Lung (tissue), 11 donors: ENCODE measurements at regions not wholly inside any gene's neighbourhood (a gene's known extent, or its start where the extent isn't known, plus 50 kb on each side); places are given as distances from the start of the nearest gene placed in this dataset.

Experiments
- ATAC-seq: fragments of 200-7000 bp; cut with Tn5 transposase; one replicate; pipeline ENCODE4 v1.9.1; 2020; ENCODE audit warnings: moderate number of reproducible peaks; ENCODE audit not compliant: insufficient read depth, low FRiP score
- DNase-seq, 3 donors: peaks; one replicate each; pipeline ENCODE4 v3.0.0-alpha.2; 2013 to 2017
- H3K27ac ChIP-seq, 2 donors: one replicate each; pipeline ENCODE4 v1.5.1; 2013; ENCODE audit warnings: mild to moderate bottlenecking in 2 of 2, moderate library complexity in 2 of 2, control low read depth in 1 of 2, inconsistent platforms in 1 of 2, low read depth in 1 of 2, low read length in 1 of 2
- H3K27me3 ChIP-seq, 3 donors: one replicate each; pipeline ENCODE4 v1.5.1; 2013; ENCODE audit warnings: low read length in 2 of 3; ENCODE audit not compliant: control insufficient read depth in 3 of 3, insufficient read depth in 3 of 3
- H3K36me3 ChIP-seq, 4 donors: one replicate each; pipeline ENCODE4 v1.5.1; 2013; ENCODE audit warnings: low read length in 4 of 4, mild to moderate bottlenecking in 1 of 4, moderate library complexity in 1 of 4; ENCODE audit not compliant: control insufficient read depth in 4 of 4, insufficient read depth in 4 of 4
- H3K4me1 ChIP-seq, 5 donors: one replicate each; pipeline ENCODE4 v1.5.1; 2013; ENCODE audit warnings: low read length in 5 of 5, mild to moderate bottlenecking in 2 of 5, moderate library complexity in 1 of 5; ENCODE audit not compliant: control insufficient read depth in 5 of 5, insufficient read depth in 5 of 5
- H3K4me3 ChIP-seq: one replicate; pipeline ENCODE4 v1.5.1; 2013; ENCODE audit warnings: mild to moderate bottlenecking, control low read depth, moderate library complexity
- H3K9ac ChIP-seq, 2 donors: one replicate each; pipeline ENCODE4 v1.5.1; 2013; ENCODE audit warnings: low read length in 2 of 2, control low read depth in 1 of 2; ENCODE audit not compliant: insufficient read depth in 1 of 2
- H3K9me3 ChIP-seq, 4 donors: one replicate each; pipeline ENCODE4 v1.5.1; 2013; ENCODE audit warnings: low read length in 3 of 4, mild to moderate bottlenecking in 1 of 4, moderate library complexity in 1 of 4; ENCODE audit not compliant: control insufficient read depth in 4 of 4, insufficient read depth in 3 of 4
- CTCF ChIP-seq: IDR thresholded peaks from 2 replicates; pipeline ENCODE4 v1.5.1; 2012; ENCODE audit warnings: mild to moderate bottlenecking; ENCODE audit errors: control extremely low read depth, extremely low read depth
- WGBS, 2 donors: extraction: QIAGEN DNeasy Blood & Tissue Kit; methylation state at CpG; one replicate each; pipeline ENCODE4 v1.1.7; 2013; 5-methylcytosine and 5-hydroxymethylcytosine counted together
- donor health status: control.
- donor health status: control.
- donor health status: Bipolar disorder and iron deficiency.
- donor health status: healthy.
- donor health status: DM: yes; HTN: yes; CAD: no.

- H3K4me3 ChIP-seq, result no peak overlapping the region
- H3K36me3 ChIP-seq, result no peaks in the 10 kb centered on the region
- no peak for DNase-seq
- no peak for TF ChIP-seq CTCF
- H3K9me3 ChIP-seq, result no peaks in the 10 kb centered on the region
- no peak overlapping the region for H3K27ac ChIP-seq
- ATAC-seq, result no peak
- no peaks in the 10 kb centered on the region for H3K27me3 ChIP-seq
- H3K4me1 ChIP-seq, result no peaks in the 10 kb centered on the region
- H3K9ac ChIP-seq, result no peak overlapping the region
Measured at GRCh38 chr1:87878873-87879272, 550.2 kb downstream of the LMO4 start.

DNA sequence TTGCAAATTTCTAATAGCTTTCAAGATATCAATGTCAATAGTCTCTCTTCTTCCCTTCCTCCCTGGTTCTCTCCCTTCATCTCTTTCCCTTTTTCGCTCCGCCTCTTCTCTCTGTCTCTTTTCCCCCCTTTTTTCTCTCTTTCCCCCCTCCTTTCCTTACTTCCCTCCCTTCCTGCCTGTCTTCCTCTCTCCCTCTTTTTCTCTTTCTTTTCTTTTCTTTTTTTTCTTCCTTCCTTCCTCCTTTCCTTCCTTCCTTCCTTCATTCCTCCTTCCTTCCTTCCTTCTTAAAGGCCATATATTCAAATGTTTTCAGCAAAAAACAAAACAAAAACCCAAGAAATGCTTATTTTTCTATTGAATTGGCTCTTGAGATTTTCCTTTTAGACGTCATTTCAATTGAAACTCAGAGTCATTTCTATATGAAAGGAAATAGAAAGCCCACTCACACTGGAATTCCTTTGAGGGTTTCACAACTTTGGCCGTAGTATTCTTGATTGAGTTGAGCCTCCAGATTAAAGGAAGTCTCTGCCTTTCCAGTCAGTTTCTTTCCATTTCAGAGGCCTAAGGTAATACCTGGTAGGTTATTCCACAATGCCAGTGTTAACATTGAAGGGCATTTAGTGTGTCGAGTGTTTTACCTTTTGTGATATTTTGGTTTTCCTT, 551.5 kb downstream of the LMO4 start:
- Histone ChIP-seq H3K4me3 (no peak overlapping the region), H3K9ac (no peak overlapping the region), H3K9me3 (no peaks in the 10 kb centered on the region), H3K36me3 (no peaks in the 10 kb centered on the region), H3K27ac (no peak overlapping the region), H3K4me1 (no peaks in the 10 kb centered on the region), H3K27me3 (no peaks in the 10 kb centered on the region)
- no peak for TF ChIP-seq CTCF
- DNase-seq (no peak), ATAC-seq (no peak)
- WGBS, 2 donors, result 86 to 91% methylated on average over 5 of the region's 5 CpGs

GRCh38 chr1:87880764-87881163, 552.1 kb downstream of the LMO4 start:
- no peak for TF ChIP-seq CTCF
- Histone ChIP-seq H3K36me3 (no peaks in the 10 kb centered on the region), H3K9me3 (no peaks in the 10 kb centered on the region), H3K9ac (no peak overlapping the region), H3K4me3 (no peak overlapping the region), H3K4me1 (no peaks in the 10 kb centered on the region), H3K27me3 (no peaks in the 10 kb centered on the region), H3K27ac (no peak overlapping the region)
- DNase-seq (no peak), ATAC-seq (no peak)
- 64 to 73% methylated on average over 3 of the region's 3 CpGs for WGBS, 2 donors

DNA sequence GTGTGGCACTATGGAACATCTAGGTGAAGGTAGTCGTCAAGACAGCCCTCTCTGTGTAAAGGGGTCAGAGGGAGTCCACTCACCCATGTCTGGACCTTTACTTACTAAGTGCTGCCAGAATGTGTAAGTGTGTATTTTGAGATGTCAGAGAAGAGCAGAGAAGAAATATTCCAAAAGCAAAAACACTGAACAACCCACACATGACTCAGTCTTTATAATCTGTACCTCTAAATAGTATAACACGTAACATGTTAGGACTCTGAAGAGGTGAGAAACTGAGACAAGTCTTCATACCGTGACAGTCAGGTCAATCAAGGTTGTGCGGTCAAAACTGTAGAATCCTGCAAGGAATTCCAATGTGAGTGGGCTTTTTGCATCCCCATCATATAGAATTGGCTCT, 555.2 kb downstream of the LMO4 start:
- H3K36me3 ChIP-seq, result no peaks in the 10 kb centered on the region
- no peak for DNase-seq
- no peak overlapping the region for H3K27ac ChIP-seq
- H3K9ac ChIP-seq, result no peak overlapping the region
- no peak overlapping the region for H3K4me3 ChIP-seq
- ATAC-seq, result no peak
- no peaks in the 10 kb centered on the region for H3K4me1 ChIP-seq
- no peaks in the 10 kb centered on the region for H3K27me3 ChIP-seq
- WGBS, 2 donors, result 89 to 93% methylated on average over 4 of the region's 4 CpGs
- no peak for TF ChIP-seq CTCF
- no peaks in the 10 kb centered on the region for H3K9me3 ChIP-seq
